OCI-LY7 (cell line): ENCODE measurements at regions not wholly inside any gene's neighbourhood (a gene's known extent, or its start where the extent isn't known, plus 50 kb on each side); places are given as distances from the start of the nearest gene placed in this dataset.

Source experiments
- BruUV-seq: library from RNA; stranded (reverse); fragments of 400-500 nt; replicated peaks from 2 replicates; lab custom pipeline; 2021; lab: Mats Ljungman, UMichigan
- CTCF ChIA-PET: fragments of 300-600 bp; sonication (Branson Sonifier 250); formaldehyde crosslinking; loops from one replicate; lab custom pipeline; 2022; ENCODE audit warnings: antibody characterized with exemption; ENCODE audit not compliant: unreplicated experiment; lab: Charles Lee
- POLR2A ChIA-PET: fragments of 300-600 bp; sonication (Branson Sonifier 250); formaldehyde crosslinking; loops from one replicate; lab custom pipeline; 2022; ENCODE audit warnings: antibody characterized with exemption; lab: Charles Lee
- DNase-seq: peaks from one replicate; pipeline ENCODE4 v3.0.0-alpha.2; 2015; ENCODE audit warnings: low spot score
- H2AFZ ChIP-seq: fragments of 200-600 bp; sonication (generic), shearing (Covaris generic); 2 replicates; pipeline ENCODE4 v1.6.1; 2014; ENCODE audit warnings: mild to moderate bottlenecking, antibody characterized with exemption, low read length, moderate library complexity
- H3K27ac ChIP-seq: fragments of 200-600 bp; sonication (generic); 2 replicates; pipeline ENCODE4 v1.5.1; 2014; ENCODE audit warnings: mixed run types, low read depth, mild to moderate bottlenecking, moderate library complexity, low read length, inconsistent platforms; ENCODE audit not compliant: poor library complexity, severe bottlenecking
- H3K36me3 ChIP-seq: fragments of 200-600 bp; sonication (generic); 2 replicates; pipeline ENCODE4 v1.6.1; 2014; ENCODE audit warnings: mild to moderate bottlenecking, antibody characterized with exemption, low read length, moderate library complexity, mixed read lengths; ENCODE audit not compliant: insufficient read depth
- H3K4me1 ChIP-seq: fragments of 200-600 bp; sonication (generic); 2 replicates; pipeline ENCODE4 v1.5.1; 2014; ENCODE audit warnings: mild to moderate bottlenecking, low read length; ENCODE audit not compliant: insufficient read depth, poor library complexity, severe bottlenecking
- H3K4me2 ChIP-seq: fragments of 200-600 bp; sonication (generic); 2 replicates; pipeline ENCODE4 v1.6.1; 2014; ENCODE audit warnings: mild to moderate bottlenecking, low read length
- H3K4me3 ChIP-seq: fragments of 200-600 bp; sonication (generic); 2 replicates; pipeline ENCODE4 v1.5.1; 2014; ENCODE audit warnings: mild to moderate bottlenecking, low read depth, low read length; ENCODE audit not compliant: poor library complexity, severe bottlenecking
- H3K79me2 ChIP-seq: fragments of 200-600 bp; sonication (generic); 2 replicates; pipeline ENCODE4 v1.6.1; 2016; ENCODE audit warnings: low read depth, mild to moderate bottlenecking, low read length, moderate library complexity, mixed read lengths; ENCODE audit not compliant: insufficient read depth
- H3K9me2 ChIP-seq: fragments of 200-600 bp; sonication (generic); 2 replicates; pipeline ENCODE4 v1.6.1; 2016; ENCODE audit warnings: mild to moderate bottlenecking, low read length, mixed read lengths; ENCODE audit not compliant: insufficient read depth
- H3K9me3 ChIP-seq: fragments of 200-600 bp; sonication (generic); 2 replicates; pipeline ENCODE4 v1.6.1; 2014; ENCODE audit warnings: mild to moderate bottlenecking, mixed run types, low read length, mixed read lengths
- H4K20me1 ChIP-seq: fragments of 200-600 bp; sonication (generic); 2 replicates; pipeline ENCODE4 v1.6.1; 2014; ENCODE audit warnings: mild to moderate bottlenecking, antibody characterized with exemption, low read length, moderate library complexity, mixed read lengths; ENCODE audit not compliant: insufficient read depth
- EZH2phosphoT487 ChIP-seq: fragments of 200-600 bp; sonication (generic); IDR thresholded peaks from 2 replicates; pipeline ENCODE4 v1.6.1; 2018; ENCODE audit warnings: low read depth, borderline replicate concordance, mild to moderate bottlenecking, mixed run types, antibody characterized with exemption, low read length, moderate library complexity, mixed read lengths
- intact Hi-C: fragments of 100-400 bp; cut with micrococcal nuclease; formaldehyde crosslinking; loops from one replicate; pipeline ENCODE4 v1.10.0; 2022; ENCODE audit not compliant: unreplicated experiment
- TF ChIP-seq, protein P1 (sequence below): fragments of 200-600 bp; sonication (generic); conservative IDR thresholded peaks from 2 replicates; pipeline ENCODE4 v1.5.1; 2014; ENCODE audit warnings: mild to moderate bottlenecking, antibody characterized with exemption, low read length, moderate library complexity, mixed read lengths

DNA sequence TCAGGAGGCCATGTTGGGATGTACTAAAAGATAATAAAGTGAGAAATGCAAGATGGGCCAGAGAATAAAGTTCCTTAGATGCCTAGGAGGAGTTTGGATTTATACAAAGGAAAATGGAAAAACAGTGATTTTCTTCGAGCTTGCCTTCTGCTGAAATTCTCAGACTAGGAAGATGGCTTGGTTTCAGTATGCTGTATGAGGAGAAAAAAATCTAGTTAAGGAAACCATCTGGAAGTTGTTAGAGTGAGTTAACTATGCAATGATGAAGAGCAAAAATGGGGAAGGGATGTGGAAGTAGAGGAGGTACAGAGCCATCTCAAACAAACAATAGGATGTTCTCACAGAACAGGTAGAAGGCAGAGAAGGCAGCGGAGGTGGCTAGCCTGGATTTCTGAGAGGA lies 162.9 kb upstream of the FTMT start:
- no peaks in the 10 kb centered on the region for H3K79me2 ChIP-seq
- H4K20me1 ChIP-seq = no peaks in the 10 kb centered on the region
- no peak overlapping the region for H2AFZ ChIP-seq
- no peaks in the 10 kb centered on the region for H3K36me3 ChIP-seq
- BruUV-seq = no TSS peak
- no peak overlapping the region for H3K4me3 ChIP-seq
- no peak overlapping the region for H3K4me2 ChIP-seq
- no peak for TF ChIP-seq EZH2phosphoT487
- TF ChIP-seq, protein P1, sequence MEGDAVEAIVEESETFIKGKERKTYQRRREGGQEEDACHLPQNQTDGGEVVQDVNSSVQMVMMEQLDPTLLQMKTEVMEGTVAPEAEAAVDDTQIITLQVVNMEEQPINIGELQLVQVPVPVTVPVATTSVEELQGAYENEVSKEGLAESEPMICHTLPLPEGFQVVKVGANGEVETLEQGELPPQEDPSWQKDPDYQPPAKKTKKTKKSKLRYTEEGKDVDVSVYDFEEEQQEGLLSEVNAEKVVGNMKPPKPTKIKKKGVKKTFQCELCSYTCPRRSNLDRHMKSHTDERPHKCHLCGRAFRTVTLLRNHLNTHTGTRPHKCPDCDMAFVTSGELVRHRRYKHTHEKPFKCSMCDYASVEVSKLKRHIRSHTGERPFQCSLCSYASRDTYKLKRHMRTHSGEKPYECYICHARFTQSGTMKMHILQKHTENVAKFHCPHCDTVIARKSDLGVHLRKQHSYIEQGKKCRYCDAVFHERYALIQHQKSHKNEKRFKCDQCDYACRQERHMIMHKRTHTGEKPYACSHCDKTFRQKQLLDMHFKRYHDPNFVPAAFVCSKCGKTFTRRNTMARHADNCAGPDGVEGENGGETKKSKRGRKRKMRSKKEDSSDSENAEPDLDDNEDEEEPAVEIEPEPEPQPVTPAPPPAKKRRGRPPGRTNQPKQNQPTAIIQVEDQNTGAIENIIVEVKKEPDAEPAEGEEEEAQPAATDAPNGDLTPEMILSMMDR = no peak
- H3K27ac ChIP-seq = no peak overlapping the region
- no peaks in the 10 kb centered on the region for H3K9me3 ChIP-seq
- ChIA-PET CTCF (no interaction called here), POLR2A (interaction anchor here (0.9 kb wide), 1 partner anchor 238 kb away, joined by 3 read pairs; no protein-coding TSS in a partner anchor)
- H3K4me1 ChIP-seq = no peaks in the 10 kb centered on the region
- no peaks in the 10 kb centered on the region for H3K9me2 ChIP-seq
- intact Hi-C loops = no loop called here
- DNase-seq = no peak

GRCh38 chr5:121691478-121691877 lies 160.2 kb upstream of the FTMT start:
- H3K9me2 ChIP-seq = no peaks in the 10 kb centered on the region
- H3K4me3 ChIP-seq = no peak overlapping the region
- no TSS peak for BruUV-seq
- no peak overlapping the region for H3K4me2 ChIP-seq
- no peaks in the 10 kb centered on the region for H3K36me3 ChIP-seq
- H2AFZ ChIP-seq = no peak overlapping the region
- no peaks in the 10 kb centered on the region for H4K20me1 ChIP-seq
- no peaks in the 10 kb centered on the region for H3K9me3 ChIP-seq
- intact Hi-C loops = no loop called here
- no peak overlapping the region for H3K27ac ChIP-seq
- H3K4me1 ChIP-seq = no peaks in the 10 kb centered on the region
- CTCF ChIA-PET = no interaction called here
- DNase-seq = no peak
- TF ChIP-seq, protein P1 = no peak
- no peak for TF ChIP-seq EZH2phosphoT487
- POLR2A ChIA-PET = no interaction called here
- H3K79me2 ChIP-seq = no peaks in the 10 kb centered on the region

DNA sequence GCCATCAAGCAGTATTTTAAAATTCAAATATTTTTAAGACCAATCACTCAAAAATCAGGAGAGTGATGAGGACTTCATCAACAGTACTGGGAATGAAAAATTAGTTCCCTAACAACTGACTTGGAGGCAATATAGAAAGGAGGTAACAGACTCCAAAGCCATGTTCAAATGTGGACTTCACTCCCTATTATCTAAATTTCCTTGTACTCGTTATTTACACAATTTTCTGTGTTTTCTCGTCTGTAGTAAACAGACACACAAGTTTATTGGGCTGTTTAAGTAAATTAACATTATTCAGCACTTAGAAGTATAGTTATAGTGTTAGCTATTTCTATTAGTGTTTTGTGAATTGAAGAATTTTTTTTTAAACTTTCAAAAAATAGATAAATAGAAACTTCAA lies 159.5 kb upstream of the FTMT start:
- Histone ChIP-seq H3K36me3 (no peaks in the 10 kb centered on the region), H3K4me1 (no peaks in the 10 kb centered on the region), H3K79me2 (no peaks in the 10 kb centered on the region), H3K4me3 (no peak overlapping the region), H3K4me2 (no peak overlapping the region), H4K20me1 (no peaks in the 10 kb centered on the region), H3K27ac (no peak overlapping the region), H3K9me2 (no peaks in the 10 kb centered on the region), H2AFZ (no peak overlapping the region), H3K9me3 (no peaks in the 10 kb centered on the region)
- ChIA-PET CTCF (no interaction called here), POLR2A (no interaction called here)
- intact Hi-C loops = no loop called here
- no TSS peak for BruUV-seq
- no peak for DNase-seq
- no peak for TF ChIP-seq EZH2phosphoT487
- TF ChIP-seq, protein P1 = no peak
